IMR-90 (cell line): ENCODE measurements at regions not wholly inside any gene's neighbourhood (a gene's known extent, or its start where the extent isn't known, plus 50 kb on each side); places are given as distances from the start of the nearest gene placed in this dataset.

Source experiments
- ATAC-seq: fragments of 200-7000 bp; cut with Tn5 transposase; 2 replicates; pipeline ENCODE4 v1.9.1; 2020; ENCODE audit warnings: low read depth, mild to moderate bottlenecking, moderate library complexity
- BruUV-seq: library from RNA; stranded (reverse); fragments of 400-500 nt; replicated peaks from 2 replicates; lab custom pipeline; 2021; lab: Mats Ljungman, UMichigan
- CTCF ChIA-PET: fragments of 300-600 bp; formaldehyde crosslinking; extraction: SDS; loops from one replicate; lab custom pipeline; 2021; ENCODE audit warnings: antibody characterized with exemption; lab: Yijun Ruan, JAX
- POLR2A ChIA-PET: fragments of 300-600 bp; sonication (Branson Sonifier 250); formaldehyde crosslinking; loops from one replicate; lab custom pipeline; 2022; ENCODE audit warnings: antibody characterized with exemption; ENCODE audit not compliant: unreplicated experiment; lab: Charles Lee
- DNase-seq: peaks from one replicate; pipeline ENCODE4 v3.0.0; 2013
- H2AFZ ChIP-seq: replicated peaks from 2 replicates; pipeline ENCODE3; 2013; ENCODE audit warnings: low read length, mild to moderate bottlenecking; ENCODE audit not compliant: poor library complexity
- H2AK5ac ChIP-seq: 2 replicates; pipeline ENCODE4 v1.6.1; 2013; ENCODE audit warnings: low read depth, low read length, inconsistent platforms
- H2AK9ac ChIP-seq: replicated peaks from 2 replicates; pipeline ENCODE3; 2013; ENCODE audit warnings: mild to moderate bottlenecking, low read depth, low read length, moderate library complexity; ENCODE audit not compliant: poor library complexity
- H2BK120ac ChIP-seq: 2 replicates; pipeline ENCODE4 v1.6.1; 2013; ENCODE audit warnings: low read depth, low read length, inconsistent platforms
- H2BK15ac ChIP-seq: 3 replicates; pipeline ENCODE4 v1.6.1; 2013; ENCODE audit warnings: low read depth, low read length, inconsistent platforms
- H2BK20ac ChIP-seq: 2 replicates; pipeline ENCODE4 v1.6.1; 2013; ENCODE audit warnings: low read depth, mild to moderate bottlenecking, inconsistent platforms, low read length, moderate library complexity
- H2BK5ac ChIP-seq: 2 replicates; pipeline ENCODE4 v1.6.1; 2013; ENCODE audit warnings: mild to moderate bottlenecking, low read depth, low read length, inconsistent platforms; ENCODE audit not compliant: poor library complexity, severe bottlenecking
- H3K14ac ChIP-seq: replicated peaks from 2 replicates; pipeline ENCODE4 v1.6.1; 2013; ENCODE audit warnings: low read depth, low read length, inconsistent platforms
- H3K18ac ChIP-seq: 2 replicates; pipeline ENCODE4 v1.6.1; 2013; ENCODE audit warnings: low read depth, low read length, control low read depth
- H3K23ac ChIP-seq: 2 replicates; pipeline ENCODE4 v1.6.1; 2013; ENCODE audit warnings: low read depth, low read length, inconsistent platforms
- H3K27ac ChIP-seq: 2 replicates; pipeline ENCODE4 v1.5.1; 2013; ENCODE audit warnings: mild to moderate bottlenecking, control low read depth, low read length; ENCODE audit not compliant: insufficient read depth
- H3K27me3 ChIP-seq: 2 replicates; pipeline ENCODE4 v1.6.1; 2013; ENCODE audit warnings: low read length; ENCODE audit not compliant: control insufficient read depth, insufficient read depth
- H3K36me3 ChIP-seq: 2 replicates; pipeline ENCODE4 v1.6.1; 2013; ENCODE audit warnings: low read length, mixed read lengths; ENCODE audit not compliant: control insufficient read depth, insufficient read depth
- H3K4ac ChIP-seq: 2 replicates; pipeline ENCODE4 v1.6.1; 2013; ENCODE audit warnings: low read depth, low read length, inconsistent platforms
- H3K4me1 ChIP-seq: 2 replicates; pipeline ENCODE4 v1.6.1; 2013; ENCODE audit warnings: low read length, mixed read lengths; ENCODE audit not compliant: control insufficient read depth, insufficient read depth
- H3K4me2 ChIP-seq: 2 replicates; pipeline ENCODE4 v1.6.1; 2013; ENCODE audit warnings: low read depth, mild to moderate bottlenecking, control low read depth, low read length, moderate library complexity
- H3K4me3 ChIP-seq: 2 replicates; pipeline ENCODE4 v1.5.1; 2013; ENCODE audit warnings: low read depth, mild to moderate bottlenecking, control low read depth, low read length, moderate library complexity; ENCODE audit not compliant: insufficient read depth
- H3K56ac ChIP-seq: 2 replicates; pipeline ENCODE4 v1.6.1; 2013; ENCODE audit warnings: low read length, inconsistent platforms; ENCODE audit not compliant: insufficient read depth; ENCODE audit errors: extremely low read depth
- H3K79me1 ChIP-seq, 2 experiments: 2 replicates each; pipeline ENCODE4 v1.6.1; 2013; ENCODE audit warnings: low read length in 2 of 2, inconsistent platforms in 1 of 2, low read depth in 1 of 2
- H3K9ac ChIP-seq: 2 replicates; pipeline ENCODE4 v1.6.1; 2013; ENCODE audit warnings: low read depth, low read length, control low read depth
- H3K9me1 ChIP-seq: 2 replicates; pipeline ENCODE4 v1.6.1; 2013; ENCODE audit warnings: low read length, inconsistent platforms; ENCODE audit not compliant: insufficient read depth
- H3K9me3 ChIP-seq: 2 replicates; pipeline ENCODE4 v1.6.1; 2013; ENCODE audit warnings: low read length; ENCODE audit not compliant: control insufficient read depth, insufficient read depth
- H4K20me1 ChIP-seq: 2 replicates; pipeline ENCODE4 v1.6.1; 2013; ENCODE audit warnings: low read length, inconsistent platforms; ENCODE audit not compliant: insufficient read depth
- H4K5ac ChIP-seq: 2 replicates; pipeline ENCODE4 v1.6.1; 2013; ENCODE audit warnings: mild to moderate bottlenecking, low read depth, low read length, control low read depth
- H4K8ac ChIP-seq, 2 experiments: 2 replicates each; pipeline ENCODE4 v1.6.1; 2013; ENCODE audit warnings: low read depth in 2 of 2, low read length in 2 of 2, control low read depth in 1 of 2, inconsistent platforms in 1 of 2
- H4K91ac ChIP-seq: 2 replicates; pipeline ENCODE4 v1.6.1; 2013; ENCODE audit warnings: low read depth, low read length, inconsistent platforms; ENCODE audit not compliant: insufficient read depth
- BHLHE40 ChIP-seq: fragments of 150-350 bp; IDR thresholded peaks from 2 replicates; pipeline ENCODE4 v1.6.1; 2016; ENCODE audit warnings: mild to moderate bottlenecking, low read depth, low read length
- CEBPB ChIP-seq: IDR thresholded peaks from 2 replicates; pipeline ENCODE4 v1.6.1; 2012; ENCODE audit warnings: low read depth, low read length, improper control_type of control experiment
- CHD1 ChIP-seq: IDR thresholded peaks from 2 replicates; pipeline ENCODE4 v1.6.1; 2012; ENCODE audit warnings: low read depth, low read length, improper control_type of control experiment
- ELK1 ChIP-seq: fragments of 150-350 bp; IDR thresholded peaks from 2 replicates; pipeline ENCODE4 v1.6.1; 2016; ENCODE audit warnings: low read depth, mild to moderate bottlenecking, low read length, moderate library complexity, borderline replicate concordance
- FOS ChIP-seq: fragments of 150-350 bp; IDR thresholded peaks from 2 replicates; pipeline ENCODE4 v1.6.1; 2016; ENCODE audit warnings: low read depth, low read length
- MAFK ChIP-seq: IDR thresholded peaks from 2 replicates; pipeline ENCODE4 v1.6.1; 2012; ENCODE audit warnings: low read depth, low read length, improper control_type of control experiment
- MAZ ChIP-seq: IDR thresholded peaks from 2 replicates; pipeline ENCODE4 v1.6.1; 2012; ENCODE audit warnings: low read depth, mild to moderate bottlenecking, low read length, improper control_type of control experiment, moderate library complexity, borderline replicate concordance
- MXI1 ChIP-seq: IDR thresholded peaks from 2 replicates; pipeline ENCODE4 v1.6.1; 2012; ENCODE audit warnings: low read depth, mild to moderate bottlenecking, low read length, moderate library complexity, borderline replicate concordance
- POLR2A ChIP-seq: IDR thresholded peaks from 2 replicates; pipeline ENCODE4 v1.6.1; 2012; ENCODE audit warnings: mild to moderate bottlenecking, low read depth, low read length
- RAD21 ChIP-seq: IDR thresholded peaks from 2 replicates; pipeline ENCODE4 v1.6.1; 2012; ENCODE audit warnings: low read length, improper control_type of control experiment
- RCOR1 ChIP-seq: IDR thresholded peaks from 2 replicates; pipeline ENCODE4 v1.6.1; 2012; ENCODE audit warnings: mild to moderate bottlenecking, low read length, improper control_type of control experiment; ENCODE audit not compliant: insufficient replicate concordance
- RFX5 ChIP-seq: IDR thresholded peaks from 2 replicates; pipeline ENCODE4 v1.8.0; 2012; ENCODE audit warnings: low read depth, mild to moderate bottlenecking, low read length, moderate library complexity
- SMC3 ChIP-seq: fragments of 150-350 bp; IDR thresholded peaks from 2 replicates; pipeline ENCODE4 v1.6.1; 2016; ENCODE audit warnings: low read depth, mild to moderate bottlenecking, antibody characterized with exemption, low read length, moderate library complexity
- WGBS, 2 experiments: methylation state at CpG; one replicate each; pipeline versions ENCODE4 v1.1.5 to v1.1.7; 2013; ENCODE audit warnings: missing lambda C conversion rate in 2 of 2; ENCODE audit not compliant: insufficient read length in 1 of 2; ENCODE audit errors: extremely low coverage in 2 of 2; 5-methylcytosine and 5-hydroxymethylcytosine counted together
- dilution Hi-C: fragments of 300-500 bp; cut with HindIII; formaldehyde crosslinking; loops from one replicate; pipeline ENCODE4 v1.14.3; 2018; ENCODE audit warnings: low sequenced_read_pairs; ENCODE audit not compliant: unreplicated experiment
- in situ Hi-C: fragments of 300-500 bp; cut with MboI; formaldehyde crosslinking; loops from 3 replicates; pipeline ENCODE4 v1.14.3; 2019; ENCODE audit warnings: low sequenced_read_pairs, inconsistent platforms, mixed read lengths
- intact Hi-C: fragments of 100-400 bp; cut with micrococcal nuclease; formaldehyde crosslinking; loops from 2 replicates; pipeline ENCODE4 v1.10.0; 2022
- TF ChIP-seq, protein P1 (sequence below): conservative IDR thresholded peaks from 2 replicates; pipeline ENCODE4 v1.5.1; 2012; ENCODE audit warnings: mild to moderate bottlenecking, low read depth, low read length, improper control_type of control experiment
- TF ChIP-seq, protein P2 (sequence below): fragments of 150-350 bp; IDR thresholded peaks from 2 replicates; pipeline ENCODE4 v1.6.1; 2017; ENCODE audit warnings: mild to moderate bottlenecking, antibody characterized with exemption, low read length, low read depth

- H3K18ac ChIP-seq = no peak overlapping the region
- no peak overlapping the region for H4K91ac ChIP-seq
- H3K27ac ChIP-seq = no peak overlapping the region
- no peaks in the 10 kb centered on the region for H3K36me3 ChIP-seq
- WGBS, 2 experiments = no CpG with 5 or more reads among the region's 2 CpGs
- H4K20me1 ChIP-seq = no peaks in the 10 kb centered on the region
- no peak overlapping the region for H3K23ac ChIP-seq
- no peak overlapping the region for H2AK5ac ChIP-seq
- no peak overlapping the region for H4K5ac ChIP-seq
- H3K9ac ChIP-seq = no peak overlapping the region
- H3K56ac ChIP-seq = no peak overlapping the region
- intact Hi-C loops = no loop called here
- H3K4ac ChIP-seq = no peak overlapping the region
- H3K14ac ChIP-seq = no peak overlapping the region
- CTCF ChIA-PET = no interaction called here
- H2AFZ ChIP-seq = no peak overlapping the region
- no peaks in the 10 kb centered on the region for H3K27me3 ChIP-seq
- H2BK20ac ChIP-seq = no peak overlapping the region
- POLR2A ChIA-PET = no interaction called here
- no peaks in the 10 kb centered on the region for H3K9me3 ChIP-seq
- BruUV-seq = no TSS peak
- no peaks in the 10 kb centered on the region for H3K79me1 ChIP-seq
- H4K8ac ChIP-seq = no peak overlapping the region
- ATAC-seq (no peak), DNase-seq (no peak)
- H2BK5ac ChIP-seq = no peak overlapping the region
- no peaks in the 10 kb centered on the region for H3K9me1 ChIP-seq
- no peak overlapping the region for H3K4me3 ChIP-seq
- in situ Hi-C loops = no loop called here
- no peak overlapping the region for H2AK9ac ChIP-seq
- dilution Hi-C loops = no loop called here
- no peak for TF ChIP-seq FOS
- TF ChIP-seq, protein P1, sequence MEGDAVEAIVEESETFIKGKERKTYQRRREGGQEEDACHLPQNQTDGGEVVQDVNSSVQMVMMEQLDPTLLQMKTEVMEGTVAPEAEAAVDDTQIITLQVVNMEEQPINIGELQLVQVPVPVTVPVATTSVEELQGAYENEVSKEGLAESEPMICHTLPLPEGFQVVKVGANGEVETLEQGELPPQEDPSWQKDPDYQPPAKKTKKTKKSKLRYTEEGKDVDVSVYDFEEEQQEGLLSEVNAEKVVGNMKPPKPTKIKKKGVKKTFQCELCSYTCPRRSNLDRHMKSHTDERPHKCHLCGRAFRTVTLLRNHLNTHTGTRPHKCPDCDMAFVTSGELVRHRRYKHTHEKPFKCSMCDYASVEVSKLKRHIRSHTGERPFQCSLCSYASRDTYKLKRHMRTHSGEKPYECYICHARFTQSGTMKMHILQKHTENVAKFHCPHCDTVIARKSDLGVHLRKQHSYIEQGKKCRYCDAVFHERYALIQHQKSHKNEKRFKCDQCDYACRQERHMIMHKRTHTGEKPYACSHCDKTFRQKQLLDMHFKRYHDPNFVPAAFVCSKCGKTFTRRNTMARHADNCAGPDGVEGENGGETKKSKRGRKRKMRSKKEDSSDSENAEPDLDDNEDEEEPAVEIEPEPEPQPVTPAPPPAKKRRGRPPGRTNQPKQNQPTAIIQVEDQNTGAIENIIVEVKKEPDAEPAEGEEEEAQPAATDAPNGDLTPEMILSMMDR = no peak
- no peak for TF ChIP-seq RCOR1
- TF ChIP-seq, protein P2, sequence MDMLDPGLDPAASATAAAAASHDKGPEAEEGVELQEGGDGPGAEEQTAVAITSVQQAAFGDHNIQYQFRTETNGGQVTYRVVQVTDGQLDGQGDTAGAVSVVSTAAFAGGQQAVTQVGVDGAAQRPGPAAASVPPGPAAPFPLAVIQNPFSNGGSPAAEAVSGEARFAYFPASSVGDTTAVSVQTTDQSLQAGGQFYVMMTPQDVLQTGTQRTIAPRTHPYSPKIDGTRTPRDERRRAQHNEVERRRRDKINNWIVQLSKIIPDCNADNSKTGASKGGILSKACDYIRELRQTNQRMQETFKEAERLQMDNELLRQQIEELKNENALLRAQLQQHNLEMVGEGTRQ = no peak
- TF ChIP-seq CHD1 = no peak
- TF ChIP-seq SMC3 = no peak
- no peak for TF ChIP-seq ELK1
- TF ChIP-seq POLR2A = no peak
- no peak for TF ChIP-seq MXI1
- TF ChIP-seq MAFK = no peak
- no peak for TF ChIP-seq RAD21
- no peak for TF ChIP-seq RFX5
- TF ChIP-seq MAZ = no peak
- no peak for TF ChIP-seq BHLHE40
- no peak for TF ChIP-seq CEBPB
- H3K4me1 ChIP-seq = no peaks in the 10 kb centered on the region
- H2BK15ac ChIP-seq = no peak overlapping the region
- H3K4me2 ChIP-seq = no peak overlapping the region
- no peak overlapping the region for H2BK120ac ChIP-seq
Measured at GRCh38 chr5:158256096-158256495, 397.2 kb upstream of the CLINT1 start.
